Stimulated activated naive CD8-positive, alpha-beta T cell treated with anti-CD3 and anti-CD28 coated beads, Interleukin-15, amount 100 ng/mL, for 72 hours (primary cell): ENCODE measurements at regions not wholly inside any gene's neighbourhood (a gene's known extent, or its start where the extent isn't known, plus 50 kb on each side); places are given as distances from the start of the nearest gene placed in this dataset.
A peak's percentile ranks its signal among the peaks of the same experiment; 100 is the strongest.
"Not testable (repeated sequence)": the region's sequence is repeated elsewhere in the genome, so short reads cannot be mapped to it uniquely, and the experiment has no call there.

Source experiments
- ATAC-seq: fragments of 150-1000 bp; cut with Tn5 transposase; 2 replicates; pipeline ENCODE4 v1.10.0; 2021; ENCODE audit warnings: mild to moderate bottlenecking, moderate library complexity
- DNase-seq, 2 donors: peaks; one replicate each; pipeline ENCODE4 v3.0.0; 2021 to 2022
- H3K27ac Mint-ChIP-seq, 2 donors: one replicate each; pipeline ENCODE4 v1.8.0; 2022; ENCODE audit warnings: mild to moderate bottlenecking in 2 of 2, mixed read lengths in 2 of 2, moderate library complexity in 2 of 2
- H3K27me3 Mint-ChIP-seq: one replicate; pipeline ENCODE4 v1.8.0; 2022; ENCODE audit warnings: mixed read lengths
- H3K4me1 Mint-ChIP-seq: one replicate; pipeline ENCODE4 v1.8.0; 2022; ENCODE audit warnings: mild to moderate bottlenecking, mixed read lengths
- H3K4me3 Mint-ChIP-seq, 2 donors: one replicate each; pipeline ENCODE4 v1.8.0; 2022; ENCODE audit warnings: mild to moderate bottlenecking in 2 of 2, mixed read lengths in 2 of 2, moderate library complexity in 1 of 2
- H3K9me3 Mint-ChIP-seq, 2 donors: one replicate each; pipeline ENCODE4 v1.8.0; 2022; ENCODE audit warnings: mixed read lengths in 2 of 2

DNA sequence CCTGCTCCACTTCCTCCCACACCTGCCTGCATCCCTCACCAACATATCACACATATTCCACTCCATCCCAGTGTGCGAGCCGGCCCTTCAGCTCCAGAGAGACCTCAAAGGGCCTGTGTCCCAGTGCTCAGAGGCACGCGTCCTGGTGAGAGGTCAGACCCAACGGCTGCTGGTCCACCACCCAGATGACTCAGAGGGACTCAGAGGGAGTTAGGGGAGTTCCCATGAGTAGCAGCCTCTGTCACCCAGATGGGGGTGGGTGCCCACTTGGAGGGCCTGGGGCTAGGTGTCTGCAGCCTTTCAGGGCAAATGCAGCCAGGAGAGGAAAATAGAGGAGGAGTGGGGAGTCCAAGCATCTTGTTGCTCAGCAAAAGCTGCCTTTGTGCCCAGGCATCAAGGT lies 333.8 kb upstream of the CHRNA7 start:
- ATAC-seq, H3K27me3 Mint-ChIP-seq, H3K27ac Mint-ChIP-seq, H3K4me3 Mint-ChIP-seq, H3K4me1 Mint-ChIP-seq, DNase-seq, H3K9me3 Mint-ChIP-seq: not testable (repeated sequence)

DNA sequence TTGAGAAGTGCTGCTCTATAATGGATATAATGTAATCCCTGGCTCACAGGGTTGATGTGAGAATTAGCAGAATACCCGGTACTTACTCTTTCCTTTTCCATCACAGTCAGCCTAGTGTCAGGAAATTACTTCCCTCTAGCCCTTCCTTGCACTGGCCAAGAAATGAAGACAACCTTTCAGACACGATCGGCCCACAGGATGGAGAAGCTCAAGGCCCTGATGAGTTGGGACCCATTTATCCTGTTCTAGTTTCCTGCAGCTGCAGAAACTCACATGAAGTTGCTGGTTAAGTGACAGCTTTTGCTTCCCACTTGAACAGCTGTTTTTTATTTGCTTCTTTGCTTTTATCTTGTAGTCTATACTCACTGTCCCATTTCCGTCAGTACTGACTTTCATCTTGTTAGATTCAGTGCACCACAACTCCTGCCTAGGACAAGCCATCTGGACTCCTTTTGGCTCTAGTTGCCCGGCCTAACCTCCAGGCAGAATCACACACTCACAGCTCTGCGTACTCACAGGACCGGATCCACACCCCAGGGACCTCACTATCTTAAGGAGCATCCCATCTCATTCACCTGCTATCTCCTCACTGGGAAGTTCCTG lies 325.1 kb upstream of the CHRNA7 start:
- H3K4me3 Mint-ChIP-seq, DNase-seq, ATAC-seq, H3K27ac Mint-ChIP-seq, H3K4me1 Mint-ChIP-seq, H3K9me3 Mint-ChIP-seq, H3K27me3 Mint-ChIP-seq: not testable (repeated sequence)

DNA sequence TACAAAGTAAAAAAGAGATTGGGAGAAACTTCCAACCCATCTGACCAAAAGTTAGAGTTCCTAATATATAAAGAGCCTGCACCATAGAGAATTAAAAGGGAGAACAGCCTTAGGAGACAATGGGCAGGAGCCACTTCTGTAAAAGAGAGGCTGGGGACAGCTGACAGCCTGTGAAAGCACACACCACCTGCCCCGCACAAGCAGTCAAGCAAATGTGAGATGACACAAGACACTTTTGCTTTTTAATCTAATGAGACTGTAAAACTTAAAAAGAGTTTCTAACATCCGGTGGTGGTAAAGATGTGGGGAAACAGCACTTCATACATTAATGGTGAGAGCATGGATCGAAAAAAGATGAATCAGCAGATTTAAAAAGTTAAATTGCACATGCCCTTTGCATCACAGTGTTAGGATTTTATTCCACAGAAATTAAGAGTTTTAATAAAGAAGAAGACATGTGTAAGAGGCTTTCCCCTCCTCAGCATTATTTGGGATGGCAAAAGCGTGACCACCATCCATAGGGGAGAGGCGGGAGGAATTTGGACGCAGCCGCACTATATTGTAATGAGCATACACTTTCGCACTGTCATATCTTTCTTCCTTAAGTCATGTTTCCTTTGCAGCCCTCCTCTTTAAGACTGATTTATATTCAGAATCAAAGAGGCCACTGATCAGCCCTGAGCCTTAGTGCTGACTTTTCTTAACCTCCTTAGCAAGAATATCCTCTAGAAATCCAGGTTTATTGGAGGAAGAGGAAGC lies 322.2 kb upstream of the CHRNA7 start:
- peak; percentile 64 for ATAC-seq
- H3K27ac Mint-ChIP-seq, H3K9me3 Mint-ChIP-seq, H3K4me3 Mint-ChIP-seq, H3K27me3 Mint-ChIP-seq, H3K4me1 Mint-ChIP-seq, DNase-seq: not testable (repeated sequence)

GRCh38 chr15:31708703-31709327 lies 321.5 kb upstream of the CHRNA7 start:
- ATAC-seq = peak; percentile 92
- peak overlapping the region in 1 of 2 donors; percentile 86 for H3K27ac Mint-ChIP-seq
- not testable (repeated sequence) for H3K9me3 Mint-ChIP-seq, H3K4me1 Mint-ChIP-seq, H3K27me3 Mint-ChIP-seq, H3K4me3 Mint-ChIP-seq, DNase-seq

- H3K4me1 Mint-ChIP-seq, H3K4me3 Mint-ChIP-seq, ATAC-seq: not testable (repeated sequence)
Observed at GRCh38 chr15:31709479-31709878, 320.8 kb upstream of the CHRNA7 start.

DNA sequence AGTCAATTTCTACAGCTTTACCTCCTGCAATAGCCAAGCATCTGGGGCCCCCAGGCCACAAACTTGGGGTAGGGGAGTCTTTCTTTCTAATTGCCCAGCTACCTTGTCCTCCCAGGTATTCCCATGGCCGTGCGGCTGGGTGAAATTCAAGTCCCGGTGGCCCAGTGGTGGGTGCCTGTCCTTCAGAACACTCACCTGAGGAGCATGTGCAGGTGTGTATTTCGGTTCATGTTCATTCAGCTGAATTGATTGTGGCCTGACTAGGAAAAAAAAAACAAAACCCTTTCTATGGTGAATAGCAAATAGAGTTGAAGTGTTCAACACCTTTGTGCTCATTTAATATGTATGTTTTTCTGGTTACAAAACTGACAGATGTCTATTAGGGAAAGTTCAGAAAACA lies 319.5 kb upstream of the CHRNA7 start:
- not testable (repeated sequence) for H3K4me1 Mint-ChIP-seq, H3K27ac Mint-ChIP-seq, H3K27me3 Mint-ChIP-seq, ATAC-seq, DNase-seq, H3K9me3 Mint-ChIP-seq, H3K4me3 Mint-ChIP-seq

More at GRCh38 chr15:31709479-31709878, 320.8 kb upstream of the CHRNA7 start:
- H3K27ac Mint-ChIP-seq, H3K27me3 Mint-ChIP-seq, H3K9me3 Mint-ChIP-seq, DNase-seq: not testable (repeated sequence)

GRCh38 chr15:31715208-31715607 lies 315.1 kb upstream of the CHRNA7 start:
- ATAC-seq, DNase-seq, H3K9me3 Mint-ChIP-seq, H3K4me1 Mint-ChIP-seq, H3K4me3 Mint-ChIP-seq, H3K27me3 Mint-ChIP-seq, H3K27ac Mint-ChIP-seq: not testable (repeated sequence)

- H3K9me3 Mint-ChIP-seq, H3K4me3 Mint-ChIP-seq, H3K27ac Mint-ChIP-seq, DNase-seq, ATAC-seq, H3K4me1 Mint-ChIP-seq, H3K27me3 Mint-ChIP-seq: not testable (repeated sequence)
Observed at GRCh38 chr15:31718625-31719024, 311.7 kb upstream of the CHRNA7 start.

DNA sequence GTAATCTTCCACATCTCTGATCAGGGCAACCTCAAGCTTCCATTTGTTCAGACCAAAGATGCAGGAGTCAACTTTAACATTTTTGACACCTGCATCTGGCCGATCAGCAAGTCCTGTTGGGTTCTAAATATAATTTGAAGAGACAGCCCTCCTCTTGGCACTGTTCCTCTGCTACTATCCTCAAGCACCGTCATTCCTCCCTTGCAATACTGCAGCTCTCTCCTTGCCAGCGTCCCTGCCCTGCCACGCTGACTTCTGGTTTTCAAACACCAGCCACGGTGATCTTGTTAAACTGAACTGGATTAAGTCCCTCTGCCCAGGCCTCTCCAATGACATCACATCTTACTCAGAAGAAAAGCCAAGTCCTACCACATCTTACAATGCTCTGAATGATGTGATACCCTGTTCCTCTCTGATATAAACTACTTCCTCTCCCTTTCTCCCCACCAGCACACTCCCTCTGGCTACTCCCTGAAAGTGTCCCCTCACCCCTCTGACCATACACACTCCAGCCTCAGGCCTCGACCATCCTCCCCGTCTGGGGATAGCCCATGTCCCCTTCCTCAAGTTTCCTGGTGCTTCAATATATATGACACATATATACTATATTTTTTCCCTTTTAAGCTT lies 310.8 kb upstream of the CHRNA7 start:
- H3K27ac Mint-ChIP-seq, H3K4me3 Mint-ChIP-seq, H3K9me3 Mint-ChIP-seq, DNase-seq, H3K27me3 Mint-ChIP-seq, H3K4me1 Mint-ChIP-seq, ATAC-seq: not testable (repeated sequence)

- H3K27ac Mint-ChIP-seq, DNase-seq: not testable (repeated sequence)
- H3K27me3 Mint-ChIP-seq = peaks cover 19% of the 10 kb centered on the region
Observed at GRCh38 chr15:31723019-31723418, 307.3 kb upstream of the CHRNA7 start.

DNA sequence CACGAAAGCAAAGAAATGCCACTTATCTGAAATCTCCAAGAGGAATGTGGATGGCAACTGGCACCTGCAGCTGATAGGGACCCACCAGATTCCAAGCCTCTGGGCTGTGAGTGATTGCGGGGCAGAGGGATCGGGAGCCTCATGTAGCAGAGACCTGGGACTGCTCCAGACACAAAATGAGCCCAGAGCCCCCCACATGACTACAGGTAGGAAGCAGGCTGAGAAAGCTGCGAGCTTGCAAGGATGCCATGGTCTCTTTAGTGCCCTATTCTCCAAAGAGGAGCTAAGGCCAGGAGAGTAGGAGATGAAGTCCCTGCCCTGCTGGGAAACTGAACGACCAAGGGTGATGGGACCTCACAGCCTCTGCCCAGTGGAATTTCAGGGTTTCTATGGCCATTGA lies 305.4 kb upstream of the CHRNA7 start:
- not testable (repeated sequence) for H3K27ac Mint-ChIP-seq, H3K9me3 Mint-ChIP-seq, H3K4me3 Mint-ChIP-seq, DNase-seq, H3K4me1 Mint-ChIP-seq, ATAC-seq
- H3K27me3 Mint-ChIP-seq = peaks cover 22% of the 10 kb centered on the region

More at GRCh38 chr15:31723019-31723418, 307.3 kb upstream of the CHRNA7 start:
- H3K4me1 Mint-ChIP-seq, ATAC-seq, H3K9me3 Mint-ChIP-seq, H3K4me3 Mint-ChIP-seq: not testable (repeated sequence)

DNA sequence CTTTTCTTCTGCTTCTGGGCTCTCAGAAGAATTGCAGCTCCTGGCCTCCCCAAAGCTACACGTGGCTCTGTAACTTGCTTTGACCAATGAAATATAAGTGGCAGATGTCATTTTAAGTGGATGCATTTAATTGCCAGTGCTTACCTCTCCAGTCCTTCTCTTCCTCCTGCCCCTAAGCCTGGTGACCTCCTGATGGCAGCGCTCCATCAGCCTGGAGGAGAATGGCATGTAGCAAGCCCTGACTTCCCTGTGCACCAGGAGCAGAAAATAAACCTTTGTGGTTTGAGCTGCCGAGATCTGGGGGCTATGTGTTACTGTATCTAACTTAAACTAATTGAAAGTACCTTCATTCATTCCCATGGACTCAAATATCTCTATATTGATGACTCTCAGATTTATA lies 304.7 kb upstream of the CHRNA7 start:
- H3K4me3 Mint-ChIP-seq, H3K4me1 Mint-ChIP-seq, H3K9me3 Mint-ChIP-seq, H3K27ac Mint-ChIP-seq, ATAC-seq, DNase-seq: not testable (repeated sequence)
- H3K27me3 Mint-ChIP-seq = peaks cover 29% of the 10 kb centered on the region

DNA sequence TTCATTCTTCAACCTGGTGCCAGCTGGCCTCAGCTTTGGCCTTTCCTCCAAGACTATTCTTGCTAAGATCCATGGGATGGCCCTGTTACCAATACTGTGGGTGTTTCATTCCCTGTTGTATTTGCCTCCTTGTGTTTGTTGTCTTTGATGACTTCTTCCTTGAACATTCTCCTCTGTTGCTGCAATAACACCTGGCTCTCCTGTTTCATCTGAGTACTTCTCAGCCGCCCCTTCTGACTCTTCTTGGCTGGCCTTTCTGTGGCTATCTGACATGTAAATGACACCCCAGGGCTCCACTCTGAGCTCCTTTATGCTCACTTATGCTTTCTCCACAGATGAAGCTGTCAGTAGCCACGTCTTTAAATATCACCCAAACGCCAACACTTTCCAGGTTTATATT lies 302.7 kb upstream of the CHRNA7 start:
- no peak for ATAC-seq
- Mint-ChIP-seq H3K27me3 (peaks cover 38% of the 10 kb centered on the region), H3K4me1 (no peaks in the 10 kb centered on the region), H3K27ac (no peak overlapping the region), H3K9me3 (no peaks in the 10 kb centered on the region), H3K4me3 (no peak overlapping the region)
- DNase-seq = no peak

GRCh38 chr15:31732726-31733125 lies 297.6 kb upstream of the CHRNA7 start:
- Mint-ChIP-seq H3K4me3 (no peak overlapping the region), H3K27ac (no peak overlapping the region), H3K4me1 (no peaks in the 10 kb centered on the region), H3K27me3 (peaks cover 55% of the 10 kb centered on the region), H3K9me3 (peaks cover 5 to 10% of the 10 kb centered on the region in 2 donors)
- ATAC-seq (no peak), DNase-seq (no peak)

- Mint-ChIP-seq H3K9me3 (peaks cover 5 to 10% of the 10 kb centered on the region in 2 donors), H3K4me3 (no peak overlapping the region), H3K27me3 (peaks cover 55% of the 10 kb centered on the region), H3K4me1 (no peaks in the 10 kb centered on the region), H3K27ac (no peak overlapping the region)
- no peak for DNase-seq
- ATAC-seq = no peak
Observed at GRCh38 chr15:31733424-31733823, 296.9 kb upstream of the CHRNA7 start.

DNA sequence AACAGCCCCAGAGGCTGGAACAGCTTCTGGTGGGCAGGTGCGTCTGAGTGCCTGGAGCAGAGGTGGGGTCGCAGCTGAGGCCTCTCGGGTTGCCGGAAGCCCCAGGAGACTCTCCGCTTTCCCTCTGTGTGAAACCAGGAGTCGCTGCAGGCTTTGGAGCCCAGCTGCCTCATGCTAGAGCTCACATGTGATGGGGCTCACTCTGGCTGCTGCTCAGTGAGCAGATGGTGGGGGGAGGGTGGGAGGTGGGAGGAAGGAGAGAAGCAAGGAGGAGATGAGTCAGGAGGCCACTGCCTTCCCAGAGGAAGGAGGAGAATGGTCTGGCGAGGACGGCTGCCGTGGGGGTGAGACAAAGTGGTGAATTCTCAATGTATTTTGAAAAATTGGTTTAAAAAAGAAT lies 290.1 kb upstream of the CHRNA7 start:
- Mint-ChIP-seq H3K9me3 (peaks cover 8 to 20% of the 10 kb centered on the region in 2 donors), H3K4me3 (no peak overlapping the region), H3K4me1 (no peaks in the 10 kb centered on the region), H3K27ac (no peak overlapping the region), H3K27me3 (peaks cover 30% of the 10 kb centered on the region)
- DNase-seq = no peak
- no peak for ATAC-seq
